T-helper 1 cell treated with Interleukin-12 subunit alpha and Interleukin-12 subunit beta and Interleukin-4 antibody, amounts not matched to agents 30 μg/mL and 1 μg/mL, for 36 hours (primary cell): ENCODE measurements at regions not wholly inside any gene's neighbourhood (a gene's known extent, or its start where the extent isn't known, plus 50 kb on each side); places are given as distances from the start of the nearest gene placed in this dataset.

ENCODE experiments used
- H3K27ac Mint-ChIP-seq: one replicate; pipeline ENCODE4 v1.8.0; 2021; ENCODE audit warnings: mild to moderate bottlenecking, mixed read lengths
- H3K27me3 Mint-ChIP-seq: one replicate; pipeline ENCODE4 v1.8.0; 2021; ENCODE audit warnings: low read depth, mixed read lengths
- H3K36me3 Mint-ChIP-seq: one replicate; pipeline ENCODE4 v1.8.0; 2021; ENCODE audit warnings: low read depth, mixed read lengths
- H3K4me1 Mint-ChIP-seq: one replicate; pipeline ENCODE4 v1.8.0; 2021; ENCODE audit warnings: low read depth, mixed read lengths
- H3K4me3 Mint-ChIP-seq: one replicate; pipeline ENCODE4 v1.8.0; 2021; ENCODE audit warnings: mild to moderate bottlenecking, moderate library complexity, mixed read lengths
- H3K9me3 Mint-ChIP-seq: one replicate; pipeline ENCODE4 v1.8.0; 2021; ENCODE audit warnings: mixed read lengths

DNA sequence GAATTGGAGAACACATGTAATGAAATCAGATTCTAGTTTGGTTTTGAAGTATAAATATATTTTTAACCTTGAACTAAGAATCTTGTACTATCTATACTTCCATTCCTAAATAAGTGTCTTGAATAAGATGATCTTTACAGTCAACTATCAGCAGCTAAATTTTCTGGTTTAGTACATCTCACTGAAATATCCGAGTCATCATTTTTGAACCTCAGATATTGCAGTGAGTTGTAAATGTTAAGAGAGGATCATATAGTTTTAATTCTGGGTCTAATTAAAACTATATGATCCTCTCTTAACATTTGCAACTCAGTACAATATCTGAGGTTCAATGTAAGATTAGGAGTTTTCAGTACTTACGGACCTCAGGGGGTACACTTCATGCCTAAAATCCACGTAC, 768.8 kb upstream of the ADAMTS5 start:
- H3K9me3 Mint-ChIP-seq: no peaks in the 10 kb centered on the region
- H3K27me3 Mint-ChIP-seq: no peaks in the 10 kb centered on the region
- H3K27ac Mint-ChIP-seq: no peak overlapping the region
- no peak overlapping the region for H3K4me3 Mint-ChIP-seq
- H3K4me1 Mint-ChIP-seq: no peaks in the 10 kb centered on the region
- no peaks in the 10 kb centered on the region for H3K36me3 Mint-ChIP-seq

DNA sequence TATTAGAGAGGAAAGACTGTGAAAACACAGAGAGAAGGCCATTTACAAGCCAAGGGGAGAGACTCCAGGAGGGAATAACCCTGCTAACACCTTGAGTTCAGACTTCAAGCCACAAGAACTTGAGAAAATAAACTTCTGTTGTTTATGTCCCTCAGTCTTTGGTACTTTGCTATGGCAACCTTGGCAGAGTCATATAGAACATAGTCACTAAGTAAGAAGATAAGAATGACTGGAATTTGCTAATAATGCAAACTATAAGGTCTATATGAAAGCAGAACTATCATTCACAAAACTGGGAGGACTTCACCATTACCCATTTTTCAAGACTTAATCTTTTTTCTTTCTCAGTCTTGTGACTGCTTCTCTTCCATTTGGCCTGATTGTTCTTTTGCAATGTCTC, 767.3 kb upstream of the ADAMTS5 start:
- Mint-ChIP-seq H3K9me3 (no peaks in the 10 kb centered on the region), H3K36me3 (no peaks in the 10 kb centered on the region), H3K27ac (no peak overlapping the region), H3K4me1 (no peaks in the 10 kb centered on the region), H3K27me3 (no peaks in the 10 kb centered on the region), H3K4me3 (no peak overlapping the region)

GRCh38 chr21:27725916-27726315, 759.0 kb upstream of the ADAMTS5 start:
- no peak overlapping the region for H3K27ac Mint-ChIP-seq
- no peak overlapping the region for H3K4me3 Mint-ChIP-seq
- no peaks in the 10 kb centered on the region for H3K36me3 Mint-ChIP-seq
- H3K9me3 Mint-ChIP-seq: no peaks in the 10 kb centered on the region
- H3K4me1 Mint-ChIP-seq: no peaks in the 10 kb centered on the region
- H3K27me3 Mint-ChIP-seq: no peaks in the 10 kb centered on the region

DNA sequence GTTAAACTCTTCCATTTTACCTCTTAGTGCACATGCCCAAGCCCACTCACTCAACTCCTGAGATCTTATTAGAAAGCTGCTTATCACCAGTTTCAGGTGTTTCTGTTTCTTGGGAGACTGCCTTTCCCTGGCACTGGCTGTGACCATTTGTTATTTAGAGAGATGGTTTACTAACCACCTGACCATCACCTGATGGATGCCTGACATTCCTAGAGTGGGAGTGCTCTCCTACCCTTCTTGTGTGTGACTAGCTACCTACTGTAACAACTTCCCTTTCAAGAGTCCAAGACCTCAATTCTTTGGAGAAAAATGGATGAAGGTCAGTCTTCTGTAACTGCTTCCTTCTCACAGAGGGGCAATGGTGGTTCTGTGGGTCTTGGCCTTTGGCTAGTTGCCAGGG, 755.2 kb upstream of the ADAMTS5 start:
- H3K4me3 Mint-ChIP-seq: no peak overlapping the region
- H3K27ac Mint-ChIP-seq: no peak overlapping the region
- H3K36me3 Mint-ChIP-seq: no peaks in the 10 kb centered on the region
- H3K27me3 Mint-ChIP-seq: no peaks in the 10 kb centered on the region
- H3K4me1 Mint-ChIP-seq: no peaks in the 10 kb centered on the region
- no peaks in the 10 kb centered on the region for H3K9me3 Mint-ChIP-seq

DNA sequence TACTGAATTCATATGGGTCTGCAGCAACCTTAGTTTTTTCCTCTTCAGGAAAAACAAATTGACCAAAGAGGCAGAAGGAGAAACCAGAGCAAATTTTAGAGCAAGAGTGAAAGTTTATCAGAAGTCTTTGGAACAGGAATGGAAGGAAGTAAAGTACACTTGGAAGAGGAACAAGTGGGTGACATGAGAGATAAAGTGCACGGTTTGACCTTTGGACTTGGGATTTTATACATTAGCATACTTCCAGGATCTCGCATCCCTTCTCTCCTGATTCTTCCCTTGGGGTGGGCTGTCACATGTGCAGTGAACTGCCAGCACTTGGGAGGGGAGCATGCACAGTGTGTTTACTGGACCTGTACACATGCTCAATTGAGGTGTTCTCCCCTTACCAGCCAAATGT, 754.8 kb upstream of the ADAMTS5 start:
- Mint-ChIP-seq H3K36me3 (no peaks in the 10 kb centered on the region), H3K4me3 (no peak overlapping the region), H3K9me3 (no peaks in the 10 kb centered on the region), H3K27me3 (no peaks in the 10 kb centered on the region), H3K27ac (no peak overlapping the region), H3K4me1 (no peaks in the 10 kb centered on the region)

DNA sequence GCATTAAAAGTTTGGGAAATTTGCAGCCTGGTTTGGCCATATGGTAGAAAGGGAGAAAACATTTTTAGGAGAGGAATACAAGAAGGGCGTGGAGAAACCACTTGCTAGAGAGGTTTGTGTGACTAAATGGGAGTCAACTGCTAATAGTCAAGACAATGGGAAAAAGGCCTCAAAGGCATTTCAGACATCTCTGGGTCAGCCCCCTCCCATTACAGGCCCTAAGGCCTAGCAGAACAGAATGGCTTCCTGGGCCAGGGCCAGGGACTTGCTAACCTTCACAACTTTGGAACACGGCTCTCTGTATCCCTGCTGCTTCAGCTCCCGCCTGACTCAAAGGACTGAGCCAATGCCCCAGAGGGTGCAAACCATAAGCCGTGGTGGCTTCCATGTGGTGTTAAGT, 752.3 kb upstream of the ADAMTS5 start:
- Mint-ChIP-seq H3K27me3 (no peaks in the 10 kb centered on the region), H3K36me3 (no peaks in the 10 kb centered on the region), H3K4me1 (no peaks in the 10 kb centered on the region), H3K27ac (no peak overlapping the region), H3K9me3 (no peaks in the 10 kb centered on the region), H3K4me3 (no peak overlapping the region)

DNA sequence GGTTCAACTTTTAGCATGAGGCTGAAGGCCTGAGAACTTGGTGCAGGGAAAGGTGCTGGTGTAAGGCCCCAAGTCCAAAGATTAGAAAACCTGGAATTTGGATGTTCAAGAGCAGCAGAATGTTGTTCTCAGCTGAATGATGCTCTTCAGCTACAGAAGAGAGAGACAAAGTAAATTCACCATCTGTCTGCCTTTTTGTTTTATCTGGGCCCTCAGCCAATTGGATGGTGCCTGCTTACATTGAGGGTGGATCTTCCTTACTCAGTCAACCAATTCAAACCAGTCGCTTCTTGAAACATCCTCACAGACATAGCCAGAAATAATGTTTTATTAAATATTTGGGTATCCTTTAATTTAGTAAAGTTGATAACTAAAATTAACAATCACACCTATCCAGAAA, 748.2 kb upstream of the ADAMTS5 start:
- no peaks in the 10 kb centered on the region for H3K27me3 Mint-ChIP-seq
- H3K4me3 Mint-ChIP-seq: no peak overlapping the region
- no peaks in the 10 kb centered on the region for H3K36me3 Mint-ChIP-seq

DNA sequence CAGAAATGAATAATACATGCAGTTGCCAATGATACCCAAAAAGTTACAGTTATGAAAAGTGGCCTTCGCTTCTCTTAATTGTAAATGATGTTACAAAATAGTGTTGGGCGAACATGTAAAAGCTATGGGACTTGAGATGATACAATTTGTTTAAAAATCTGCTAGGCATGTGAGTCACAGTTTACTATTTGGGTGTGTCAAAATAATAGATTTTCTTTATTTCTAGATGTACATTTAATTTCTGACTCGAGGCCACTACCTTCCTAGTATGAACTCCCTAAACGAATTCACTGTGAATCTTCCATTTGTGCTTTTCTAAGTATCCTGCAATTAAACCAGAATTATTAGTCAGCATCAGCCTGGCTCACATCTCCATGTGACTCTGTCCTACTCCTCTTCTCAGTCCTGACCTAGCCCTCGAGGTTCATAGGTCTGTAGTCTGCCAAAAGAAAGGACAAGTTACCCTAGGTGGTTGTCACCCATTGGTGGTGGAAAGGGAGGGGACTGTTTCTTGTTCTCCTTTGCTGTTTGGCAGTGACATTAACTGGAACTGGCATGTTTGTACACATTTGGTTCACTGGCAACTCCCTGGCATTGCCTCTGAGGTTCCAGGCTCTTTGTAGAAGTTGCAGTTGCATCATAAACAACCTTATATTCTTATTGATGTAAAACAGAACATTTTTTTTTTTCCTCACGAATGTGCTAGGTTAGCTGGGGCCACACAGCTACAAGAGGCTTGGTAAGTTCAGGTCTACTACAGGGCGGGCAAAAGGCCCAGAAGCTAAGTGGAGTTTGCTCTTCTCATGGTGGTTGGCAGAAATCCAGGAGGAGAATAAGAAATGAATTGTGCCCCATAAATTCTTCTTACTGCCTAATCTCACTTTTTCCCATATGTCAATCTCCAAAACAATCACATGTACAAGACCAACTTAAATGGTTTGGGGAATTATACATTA, 746.5 kb upstream of the ADAMTS5 start:
- H3K27ac Mint-ChIP-seq: no peak overlapping the region
- no peaks in the 10 kb centered on the region for H3K27me3 Mint-ChIP-seq
- no peaks in the 10 kb centered on the region for H3K4me1 Mint-ChIP-seq
- H3K4me3 Mint-ChIP-seq: no peak overlapping the region
- no peaks in the 10 kb centered on the region for H3K9me3 Mint-ChIP-seq
- no peaks in the 10 kb centered on the region for H3K36me3 Mint-ChIP-seq

More for the DNA sequence above, 748.2 kb upstream of the ADAMTS5 start:
- no peaks in the 10 kb centered on the region for H3K9me3 Mint-ChIP-seq
- H3K4me1 Mint-ChIP-seq: no peaks in the 10 kb centered on the region
- H3K27ac Mint-ChIP-seq: no peak overlapping the region

DNA sequence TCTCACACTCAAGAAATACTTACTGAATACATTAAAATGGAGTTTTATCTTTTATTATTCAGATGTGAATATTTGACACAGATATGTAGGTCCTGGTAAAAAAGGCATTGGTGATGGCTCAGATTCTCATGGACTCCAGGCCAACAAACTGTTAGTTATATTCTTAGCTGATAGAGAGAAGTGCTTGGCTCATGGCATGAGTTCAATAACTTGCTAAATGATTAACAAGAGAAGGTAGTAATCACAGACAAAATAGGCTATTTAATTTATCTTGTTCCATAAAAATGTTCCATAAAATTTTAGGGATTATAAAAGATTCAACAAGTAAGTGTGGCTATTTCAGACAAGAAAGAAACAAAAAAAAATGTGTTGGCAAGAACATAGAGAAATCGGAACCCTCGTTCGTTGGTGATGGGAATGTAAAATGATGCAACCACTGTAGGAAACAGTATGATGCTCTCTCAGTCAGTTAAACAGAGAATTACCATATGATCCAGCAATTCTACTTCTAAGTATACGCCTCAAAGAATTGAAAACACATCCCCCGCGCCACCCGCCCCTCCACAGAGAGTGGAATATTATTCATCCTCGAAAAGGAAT, 737.8 kb upstream of the ADAMTS5 start:
- no peak overlapping the region for H3K27ac Mint-ChIP-seq
- H3K36me3 Mint-ChIP-seq: no peaks in the 10 kb centered on the region
- H3K27me3 Mint-ChIP-seq: no peaks in the 10 kb centered on the region
- no peak overlapping the region for H3K4me3 Mint-ChIP-seq
- H3K4me1 Mint-ChIP-seq: no peaks in the 10 kb centered on the region
- no peaks in the 10 kb centered on the region for H3K9me3 Mint-ChIP-seq

GRCh38 chr21:27703791-27704190, 736.9 kb upstream of the ADAMTS5 start:
- H3K27me3 Mint-ChIP-seq: no peaks in the 10 kb centered on the region
- H3K36me3 Mint-ChIP-seq: no peaks in the 10 kb centered on the region
- no peak overlapping the region for H3K27ac Mint-ChIP-seq
- H3K4me3 Mint-ChIP-seq: no peak overlapping the region
- H3K9me3 Mint-ChIP-seq: no peaks in the 10 kb centered on the region
- no peaks in the 10 kb centered on the region for H3K4me1 Mint-ChIP-seq

GRCh38 chr21:27700974-27701614, 734.2 kb upstream of the ADAMTS5 start:
- Mint-ChIP-seq H3K4me1 (no peaks in the 10 kb centered on the region), H3K9me3 (no peaks in the 10 kb centered on the region), H3K36me3 (no peaks in the 10 kb centered on the region), H3K4me3 (no peak overlapping the region), H3K27ac (no peak overlapping the region), H3K27me3 (no peaks in the 10 kb centered on the region)

DNA sequence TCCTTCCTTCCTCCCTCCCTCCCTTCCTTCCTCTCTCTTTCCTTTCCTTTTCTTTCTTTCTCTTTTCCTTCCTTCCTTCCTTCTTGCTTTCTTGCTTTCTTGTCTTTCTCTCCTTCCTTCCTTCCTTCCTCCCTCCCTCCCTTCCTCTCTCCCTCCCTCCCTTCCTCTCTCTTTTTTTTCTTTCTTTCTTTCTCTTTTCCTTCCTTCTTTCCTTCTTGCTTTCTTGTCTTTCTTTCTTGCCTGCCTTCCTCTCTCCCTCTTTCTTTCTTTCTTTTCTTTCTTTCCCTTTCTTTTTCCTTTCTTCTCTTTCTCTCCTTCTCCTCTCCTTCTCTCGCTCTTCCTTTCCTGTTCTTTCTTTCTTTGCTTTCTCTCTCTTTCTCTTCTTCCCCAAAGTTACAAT, 728.4 kb upstream of the ADAMTS5 start:
- Mint-ChIP-seq H3K36me3 (no peaks in the 10 kb centered on the region), H3K9me3 (no peaks in the 10 kb centered on the region), H3K27ac (no peak overlapping the region), H3K4me1 (no peaks in the 10 kb centered on the region), H3K4me3 (no peak overlapping the region), H3K27me3 (no peaks in the 10 kb centered on the region)

DNA sequence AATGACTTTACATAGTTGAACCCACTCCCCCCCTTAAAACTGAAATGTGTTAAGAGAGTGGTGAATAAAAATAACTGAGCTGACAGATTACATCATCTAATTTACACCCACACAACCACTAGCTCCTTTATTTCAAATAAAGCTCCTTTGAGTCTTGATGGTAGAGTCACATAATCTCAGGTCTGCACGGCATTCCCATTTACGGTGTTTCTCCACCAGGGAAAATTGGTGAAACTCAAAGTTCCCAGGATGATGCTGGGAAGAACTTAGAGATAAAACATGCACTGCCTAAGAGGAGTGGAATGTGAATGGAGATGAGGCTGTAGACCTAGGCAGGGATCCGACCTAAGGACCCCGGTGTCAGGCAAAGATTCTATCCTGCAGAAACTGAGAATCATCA, 727.8 kb upstream of the ADAMTS5 start:
- Mint-ChIP-seq H3K9me3 (no peaks in the 10 kb centered on the region), H3K36me3 (no peaks in the 10 kb centered on the region), H3K27me3 (no peaks in the 10 kb centered on the region), H3K27ac (no peak overlapping the region), H3K4me3 (no peak overlapping the region), H3K4me1 (no peaks in the 10 kb centered on the region)

GRCh38 chr21:27693376-27693775, 726.5 kb upstream of the ADAMTS5 start:
- no peaks in the 10 kb centered on the region for H3K4me1 Mint-ChIP-seq
- H3K4me3 Mint-ChIP-seq: no peak overlapping the region
- no peak overlapping the region for H3K27ac Mint-ChIP-seq

GRCh38 chr21:27691516-27691915, 724.6 kb upstream of the ADAMTS5 start:
- Mint-ChIP-seq H3K36me3 (no peaks in the 10 kb centered on the region), H3K4me1 (no peaks in the 10 kb centered on the region), H3K27me3 (no peaks in the 10 kb centered on the region), H3K4me3 (no peak overlapping the region), H3K27ac (no peak overlapping the region), H3K9me3 (peaks cover 3% of the 10 kb centered on the region)

More at GRCh38 chr21:27693376-27693775, 726.5 kb upstream of the ADAMTS5 start:
- Mint-ChIP-seq H3K27me3 (no peaks in the 10 kb centered on the region), H3K36me3 (no peaks in the 10 kb centered on the region), H3K9me3 (no peaks in the 10 kb centered on the region)
